22Rv1 (cell line): ENCODE measurements at regions not wholly inside any gene's neighbourhood (a gene's known extent, or its start where the extent isn't known, plus 50 kb on each side); places are given as distances from the start of the nearest gene placed in this dataset.

Experiments
- CTCF ChIP-seq: fragments of 450-650 bp; IDR thresholded peaks from 2 replicates; pipeline ENCODE4 v1.5.1; 2017; ENCODE audit warnings: mild to moderate bottlenecking
- ZFX ChIP-seq: fragments of 450-650 bp; IDR thresholded peaks from 2 replicates; pipeline ENCODE4 v1.6.1; 2017; ENCODE audit warnings: antibody characterized with exemption, borderline replicate concordance

GRCh38 chr5:62042007-62042406, 264.0 kb upstream of the KIF2A start:
- no peak for TF ChIP-seq CTCF
- no peak for TF ChIP-seq ZFX
